Ascending aorta (tissue), 2 donors: ENCODE measurements at regions not wholly inside any gene's neighbourhood (a gene's known extent, or its start where the extent isn't known, plus 50 kb on each side); places are given as distances from the start of the nearest gene placed in this dataset.

Experiments used
- DNase-seq, 2 donors: peaks; one replicate each; pipeline ENCODE4 v3.0.0-alpha.2; 2019; ENCODE audit warnings: low spot score in 2 of 2
- H3K27ac ChIP-seq, 2 donors: fragments of 200-600 bp; sonication (generic); one replicate each; pipeline ENCODE4 v1.5.1; 2016 to 2017; ENCODE audit warnings: mild to moderate bottlenecking in 1 of 2
- H3K27me3 ChIP-seq: fragments of 200-600 bp; sonication (generic); one replicate; pipeline ENCODE4 v1.5.1; 2017
- H3K36me3 ChIP-seq, 2 donors: fragments of 200-600 bp; sonication (generic); one replicate each; pipeline ENCODE4 v1.5.1; 2016
- H3K4me1 ChIP-seq, 2 donors: fragments of 200-600 bp; sonication (generic); one replicate each; pipeline ENCODE4 v1.5.1; 2016 to 2017; ENCODE audit warnings: mild to moderate bottlenecking in 1 of 2
- H3K4me3 ChIP-seq, 2 donors: fragments of 200-600 bp; sonication (generic); one replicate each; pipeline ENCODE4 v1.5.1; 2016 to 2017; ENCODE audit warnings: mild to moderate bottlenecking in 1 of 2
- H3K9me3 ChIP-seq, 2 donors: fragments of 200-600 bp; sonication (generic); one replicate each; pipeline ENCODE4 v1.5.1; 2016
- CTCF ChIP-seq, 3 experiments: fragments of 200-600 bp in 2 of 3; fragments of 450-650 bp in 1 of 3; sonication (generic) in 2 of 3; IDR thresholded peaks; one replicate each; pipeline ENCODE4 v1.5.1; 2016 to 2019; ENCODE audit warnings: antibody characterized with exemption in 3 of 3, mild to moderate bottlenecking in 1 of 3, moderate library complexity in 1 of 3
- intact Hi-C: fragments of 100-400 bp; cut with DNase I; formaldehyde crosslinking; loops from one replicate; pipeline ENCODE4 v1.15.1; 2023

GRCh38 chr2:16208241-16208797, 268.0 kb downstream of the MYCN start:
- no peaks in the 10 kb centered on the region for H3K9me3 ChIP-seq

GRCh38 chr2:16207611-16208010, 267.3 kb downstream of the MYCN start:
- Histone ChIP-seq H3K4me3 (no peak overlapping the region), H3K27ac (no peak overlapping the region), H3K9me3 (no peaks in the 10 kb centered on the region), H3K4me1 (no peaks in the 10 kb centered on the region), H3K27me3 (no peaks in the 10 kb centered on the region), H3K36me3 (no peaks in the 10 kb centered on the region)
- no peak for DNase-seq
- intact Hi-C loops: no loop called here
- TF ChIP-seq CTCF (IDR thresholded peaks at IDR 0.05): no peak

More at GRCh38 chr2:16208241-16208797, 268.0 kb downstream of the MYCN start:
- H3K4me3 ChIP-seq: no peak overlapping the region
- no peaks in the 10 kb centered on the region for H3K4me1 ChIP-seq
- no peaks in the 10 kb centered on the region for H3K27me3 ChIP-seq
- intact Hi-C loops: no loop called here
- H3K27ac ChIP-seq: no peak overlapping the region
- no peak for TF ChIP-seq CTCF (IDR thresholded peaks at IDR 0.05)
- no peaks in the 10 kb centered on the region for H3K36me3 ChIP-seq
- DNase-seq: no peak

GRCh38 chr2:16207151-16207550, 266.8 kb downstream of the MYCN start:
- Histone ChIP-seq H3K27me3 (no peaks in the 10 kb centered on the region), H3K4me1 (no peaks in the 10 kb centered on the region), H3K36me3 (no peaks in the 10 kb centered on the region), H3K4me3 (no peak overlapping the region), H3K27ac (no peak overlapping the region), H3K9me3 (no peaks in the 10 kb centered on the region)
- intact Hi-C loops: no loop called here
- no peak for TF ChIP-seq CTCF (IDR thresholded peaks at IDR 0.05)
- no peak for DNase-seq

GRCh38 chr2:16206191-16206944, 266.0 kb downstream of the MYCN start:
- intact Hi-C loops: no loop called here

GRCh38 chr2:16205631-16206030, 265.3 kb downstream of the MYCN start:
- H3K9me3 ChIP-seq: no peaks in the 10 kb centered on the region
- no peak for TF ChIP-seq CTCF (IDR thresholded peaks at IDR 0.05)
- no peaks in the 10 kb centered on the region for H3K4me1 ChIP-seq
- intact Hi-C loops: no loop called here
- no peak overlapping the region for H3K27ac ChIP-seq
- no peaks in the 10 kb centered on the region for H3K36me3 ChIP-seq
- no peak overlapping the region for H3K4me3 ChIP-seq
- no peaks in the 10 kb centered on the region for H3K27me3 ChIP-seq
- DNase-seq: no peak

More at GRCh38 chr2:16206191-16206944, 266.0 kb downstream of the MYCN start:
- H3K27ac ChIP-seq: no peak overlapping the region
- no peaks in the 10 kb centered on the region for H3K36me3 ChIP-seq
- H3K4me3 ChIP-seq: no peak overlapping the region
- H3K9me3 ChIP-seq: no peaks in the 10 kb centered on the region
- DNase-seq: no peak
- TF ChIP-seq CTCF (IDR thresholded peaks at IDR 0.05): no peak
- H3K4me1 ChIP-seq: no peaks in the 10 kb centered on the region
- no peaks in the 10 kb centered on the region for H3K27me3 ChIP-seq
